ENCODE measurements at regions not wholly inside any gene's neighbourhood (a gene's known extent, or its start where the extent isn't known, plus 50 kb on each side); places are given as distances from the start of the nearest gene placed in this dataset.

- no peak for DNase-seq (ENCODE audit: low spot score)
Measured at GRCh38 chr12:34291001-34291400, 268.7 kb downstream of the ALG10 start.

DNA sequence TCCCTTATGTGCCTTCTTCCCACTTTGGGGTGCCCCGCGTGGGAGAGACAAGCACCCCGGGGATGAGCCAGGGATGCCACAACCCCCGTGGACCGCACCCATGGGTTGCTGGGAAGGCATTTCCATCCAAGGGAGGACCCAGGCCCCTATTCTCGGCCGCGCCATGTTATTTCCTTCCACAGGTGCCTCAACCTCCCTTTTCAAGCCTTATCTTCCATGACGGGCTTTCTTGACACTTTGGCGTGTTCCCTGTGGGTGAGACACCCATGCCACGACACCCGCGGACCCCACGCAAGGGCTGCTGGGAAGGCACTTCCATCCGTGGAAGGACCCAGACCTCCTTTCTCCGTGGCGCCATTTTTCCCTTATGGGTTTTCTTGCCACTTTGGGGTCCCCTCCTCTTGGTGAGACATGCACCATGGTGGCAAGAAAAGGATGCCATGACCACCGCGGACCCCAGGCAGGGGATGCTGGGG, 269.2 kb downstream of the ALG10 start:
- no peak for DNase-seq (ENCODE audit: low spot score)

DNA sequence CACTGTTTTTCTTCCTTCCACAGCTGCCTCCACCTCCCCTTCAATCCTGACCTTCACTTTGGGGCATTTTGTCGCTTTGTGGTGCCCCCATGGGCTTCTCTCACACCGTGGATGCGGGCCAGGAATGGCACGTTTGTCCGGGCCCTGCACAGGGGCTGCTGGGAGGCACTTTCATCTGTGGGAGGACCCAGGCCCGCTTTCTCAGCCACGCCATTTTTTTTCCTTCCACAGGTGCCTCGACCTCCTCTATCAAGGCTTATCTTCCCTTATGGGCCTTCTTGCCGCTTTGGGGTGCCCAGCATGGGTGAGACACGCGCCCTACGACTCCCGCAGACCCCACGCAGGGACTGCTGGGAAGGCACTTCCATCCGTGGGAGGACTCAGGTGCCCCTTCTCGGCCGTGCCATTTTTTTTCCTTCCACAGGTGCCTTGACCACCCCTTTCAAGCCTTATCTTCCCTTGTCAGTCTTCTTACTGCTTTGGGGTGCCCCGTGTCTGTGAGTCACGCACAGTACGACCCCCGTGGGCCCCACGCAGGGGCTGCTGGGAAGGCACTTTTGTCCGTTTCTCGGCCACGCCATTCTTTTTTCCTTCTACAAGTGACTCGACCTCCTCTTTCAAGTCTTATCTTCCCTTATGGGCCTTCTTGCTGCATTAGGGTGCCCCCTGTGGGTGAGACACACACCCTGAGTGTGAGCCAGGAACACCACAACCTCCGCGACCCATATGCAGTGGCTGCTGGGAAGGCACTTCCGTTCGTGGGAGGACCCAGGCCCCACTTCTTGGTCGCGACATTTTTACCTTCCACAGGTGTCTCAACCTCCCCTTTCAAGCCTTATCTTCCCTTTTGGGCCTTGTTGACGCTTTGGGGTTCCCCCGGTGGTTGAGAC, 270.7 kb downstream of the ALG10 start:
- DNase-seq (ENCODE audit: low spot score) = no peak

GRCh38 chr12:34294137-34294536, 271.8 kb downstream of the ALG10 start:
- DNase-seq (ENCODE audit: low spot score) = no peak

- DNase-seq (ENCODE audit: low spot score) = no peak
Measured at GRCh38 chr12:34294671-34295365, 272.5 kb downstream of the ALG10 start.

- no peak for DNase-seq (ENCODE audit: low spot score)
Measured at GRCh38 chr12:34295366-34296142, 273.3 kb downstream of the ALG10 start.

GRCh38 chr12:34296143-34297041, 274.1 kb downstream of the ALG10 start:
- no peak for DNase-seq (ENCODE audit: low spot score)

DNA sequence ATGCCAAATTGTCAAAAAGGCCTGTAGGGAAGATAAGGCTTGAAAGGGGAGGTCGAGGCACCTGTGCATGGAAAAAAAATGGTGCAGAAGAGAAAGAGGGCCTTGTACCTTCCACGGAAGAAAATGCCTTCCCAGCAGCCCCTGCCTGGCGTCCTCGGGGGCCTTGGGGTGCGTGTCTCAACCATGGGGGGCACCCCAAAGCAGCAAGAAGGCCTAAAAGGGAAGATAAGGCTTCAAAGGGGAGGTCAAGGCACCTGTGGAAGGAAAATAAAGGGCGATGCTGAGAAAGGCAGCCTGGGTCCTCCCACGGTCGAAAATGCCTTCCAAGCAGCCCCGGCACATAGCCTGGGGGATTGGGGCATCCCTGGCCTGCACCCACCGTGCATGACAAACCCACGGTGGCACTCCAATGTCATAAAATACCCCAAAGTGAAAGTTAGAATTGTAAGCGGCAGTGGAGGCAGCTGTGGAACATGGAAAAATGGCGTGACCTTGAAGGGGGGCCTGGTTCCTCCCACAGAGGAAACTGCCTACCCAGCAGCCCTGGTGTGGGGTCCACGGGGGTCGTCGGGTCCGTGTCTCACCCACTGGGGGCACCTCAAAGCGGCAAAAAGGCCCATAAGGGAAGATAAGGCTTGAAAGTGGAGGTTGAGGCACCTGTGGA, 275.0 kb downstream of the ALG10 start:
- DNase-seq (ENCODE audit: low spot score) = no peak

DNA sequence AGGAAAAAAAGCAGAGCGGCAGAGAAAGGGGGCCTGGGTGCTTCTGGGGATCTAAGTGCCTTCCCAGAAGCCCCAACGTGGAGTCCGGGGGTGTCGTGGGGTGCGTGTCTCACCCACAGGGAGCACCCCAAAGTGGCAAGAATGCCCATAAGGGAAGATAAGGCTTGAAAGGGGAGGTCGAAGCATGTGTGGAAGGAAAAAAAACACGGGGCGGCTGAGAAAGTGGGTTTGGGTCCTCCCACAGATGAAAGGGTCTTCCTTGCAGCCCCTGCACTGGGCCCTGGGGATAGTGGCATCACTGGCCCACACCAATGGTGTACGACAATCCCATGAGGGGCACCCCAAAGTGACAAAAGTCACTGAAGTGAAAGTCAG, 275.5 kb downstream of the ALG10 start:
- DNase-seq (ENCODE audit: low spot score) = no peak

DNA sequence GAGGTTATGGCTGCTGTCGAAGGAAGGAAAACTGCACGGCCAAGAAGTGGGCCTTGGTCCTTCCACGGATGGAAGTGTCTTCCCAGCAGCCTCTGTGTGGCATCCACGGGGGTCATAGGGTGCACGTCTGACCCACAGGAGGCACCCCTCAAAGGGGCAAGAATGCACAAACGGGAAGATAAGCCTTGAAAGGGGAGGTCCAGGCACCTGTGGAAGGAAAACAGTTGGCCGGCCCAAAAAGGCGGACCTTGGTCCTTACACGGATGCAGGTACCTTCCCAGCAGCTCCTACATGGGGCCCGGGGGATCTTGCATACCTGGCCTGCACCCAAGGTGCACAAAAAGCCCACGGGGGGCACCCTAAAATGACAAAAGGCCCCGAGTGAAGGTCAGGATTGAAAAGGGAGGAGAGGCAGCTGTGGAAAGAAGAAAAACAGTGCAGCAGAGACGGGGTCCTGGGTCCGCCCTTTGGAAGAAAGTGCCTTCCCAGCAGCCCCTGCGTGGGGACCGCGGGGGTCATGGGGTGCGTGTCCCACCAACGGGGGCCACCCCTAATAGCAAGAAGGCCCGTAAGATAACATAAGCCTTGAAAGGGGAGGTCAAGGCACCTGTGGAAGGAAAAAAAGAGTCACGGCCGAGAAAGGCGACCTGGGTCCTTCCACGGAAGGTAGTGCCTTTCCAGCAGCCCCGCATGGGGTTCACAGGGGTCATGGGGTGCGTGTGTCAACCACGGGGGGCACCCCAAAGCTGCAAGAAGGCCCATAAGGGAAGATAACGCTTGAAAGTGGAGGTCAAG, 276.1 kb downstream of the ALG10 start:
- no peak for DNase-seq (ENCODE audit: low spot score)

- DNase-seq (ENCODE audit: low spot score) = no peak
Measured at GRCh38 chr12:34298971-34299801, 276.9 kb downstream of the ALG10 start.

DNA sequence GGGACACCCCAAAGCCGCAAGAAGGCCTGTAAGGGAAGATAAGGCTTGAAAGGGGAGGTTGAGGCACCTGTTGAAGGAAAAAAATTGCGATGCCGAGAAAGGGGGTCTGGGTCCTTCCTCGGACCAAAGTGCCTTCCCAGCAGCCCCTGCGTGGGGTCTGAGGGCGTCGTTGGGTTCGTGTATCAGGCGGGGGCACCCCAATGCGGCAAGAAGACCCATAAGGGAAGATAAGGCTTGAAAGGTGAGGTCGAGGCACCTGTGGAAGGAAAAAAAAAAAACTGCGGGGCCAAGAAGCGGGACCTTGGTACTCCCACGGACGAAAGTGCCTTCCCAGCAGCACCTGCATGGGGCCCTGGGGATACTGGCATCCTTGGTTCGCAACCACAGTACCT, 277.5 kb downstream of the ALG10 start:
- DNase-seq (ENCODE audit: low spot score) = no peak

GRCh38 chr12:34300376-34301250, 278.3 kb downstream of the ALG10 start:
- no peak for DNase-seq (ENCODE audit: low spot score)

- no peak for DNase-seq (ENCODE audit: low spot score)
Measured at GRCh38 chr12:34301251-34302130, 279.2 kb downstream of the ALG10 start.

- no peak for DNase-seq (ENCODE audit: low spot score)
Measured at GRCh38 chr12:34302131-34302885, 280.0 kb downstream of the ALG10 start.

DNA sequence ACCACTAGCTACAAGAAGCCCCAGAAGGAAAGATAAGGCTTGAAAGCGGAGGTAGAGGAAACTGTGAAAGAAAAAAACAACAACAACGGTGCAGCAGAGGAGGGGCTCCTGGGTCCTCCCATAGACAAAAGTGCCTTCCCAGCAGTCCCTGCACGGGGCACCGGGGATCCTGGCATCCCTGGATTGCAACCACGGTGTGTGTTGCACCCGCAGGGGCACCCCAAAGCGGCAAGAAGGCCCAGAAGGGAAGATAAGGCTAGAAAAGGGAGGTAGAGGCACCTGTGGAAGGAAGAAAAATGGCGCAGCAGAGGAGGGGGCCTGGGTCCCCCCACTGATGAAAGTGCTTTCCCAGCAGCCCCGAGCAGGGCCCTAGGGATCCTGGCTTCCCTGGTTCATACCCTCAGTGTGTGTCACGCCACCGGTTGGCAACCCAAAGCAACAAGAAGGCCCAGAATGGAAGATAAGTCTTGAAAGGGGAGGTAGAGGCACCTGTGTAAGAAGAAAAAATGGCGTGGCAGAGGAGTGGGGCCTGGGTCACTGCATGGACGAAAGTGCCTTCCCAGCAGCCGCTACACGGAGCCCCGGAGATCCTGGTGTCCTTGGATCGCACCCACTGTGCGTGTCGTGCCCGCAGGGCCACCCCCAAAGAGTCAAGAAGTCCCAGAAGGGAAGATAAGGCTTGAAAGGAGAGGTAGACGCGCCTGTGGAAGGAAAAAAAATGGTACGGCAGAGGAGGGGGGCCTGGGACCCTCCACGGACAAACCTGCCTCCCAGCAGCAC, 281.0 kb downstream of the ALG10 start:
- no peak for DNase-seq (ENCODE audit: low spot score)

Data from iPS-NIHi11 (cell line).